HG02798 (cell line): ENCODE measurements at regions not wholly inside any gene's neighbourhood (a gene's known extent, or its start where the extent isn't known, plus 50 kb on each side); places are given as distances from the start of the nearest gene placed in this dataset.

Source experiments
- ATAC-seq: cut with Tn5 transposase; IDR thresholded peaks from one replicate; pipeline ENCODE4 v1.9.1; 2021; ENCODE audit warnings: mild to moderate bottlenecking; ENCODE audit not compliant: unreplicated experiment, poor library complexity

- peak; percentile 84 for ATAC-seq
Observed at GRCh38 chr7:95669513-95669912, 73.2 kb upstream of the PDK4 start.

GRCh38 chr7:95668504-95669018, 72.2 kb upstream of the PDK4 start:
- ATAC-seq, result no peak

- ATAC-seq, result no peak
Observed at GRCh38 chr7:95662987-95663386, 66.7 kb upstream of the PDK4 start.

- ATAC-seq, result no peak
Observed at GRCh38 chr7:95660023-95660434, 63.7 kb upstream of the PDK4 start.

GRCh38 chr7:95658676-95659075, 62.4 kb upstream of the PDK4 start:
- no peak for ATAC-seq

- no peak for ATAC-seq
Observed at GRCh38 chr7:95649546-95649945, 53.2 kb upstream of the PDK4 start.

- ATAC-seq, result no peak
Observed at GRCh38 chr7:95646350-95646749, 50.0 kb upstream of the PDK4 start.
